ENCODE measurements at regions not wholly inside any gene's neighbourhood (a gene's known extent, or its start where the extent isn't known, plus 50 kb on each side); places are given as distances from the start of the nearest gene placed in this dataset.

DNA sequence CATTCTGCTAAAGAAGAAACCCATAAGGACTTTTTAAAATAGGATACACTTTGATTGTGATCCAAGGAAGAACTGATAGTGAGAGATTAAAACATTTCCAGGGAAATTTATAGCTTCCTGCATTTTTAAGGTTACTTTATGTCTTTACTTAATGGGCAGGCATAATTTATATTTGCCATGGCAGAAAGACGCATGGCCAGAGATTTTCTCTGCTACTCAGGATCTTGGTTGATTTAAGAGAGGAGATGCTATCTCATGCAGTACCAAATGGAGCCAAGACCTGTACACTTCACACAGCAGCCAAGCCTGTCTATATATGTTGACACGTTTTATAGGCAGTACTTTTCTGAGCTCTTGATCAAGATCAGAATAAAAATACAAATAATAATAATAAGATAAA, 60.9 kb upstream of the NT5C1B start:
- TF ChIP-seq POLR2AphosphoS5 (IDR thresholded peaks at IDR 0.05; ENCODE audit: low read depth) = no peak
- no peak for TF ChIP-seq CTCF (IDR thresholded peaks at IDR 0.05; ENCODE audit: insufficient read depth, low read length)
- TF ChIP-seq SPI1 (IDR thresholded peaks at IDR 0.05; ENCODE audit: borderline replicate concordance, low read depth) = no peak
- TF ChIP-seq, protein P1, sequence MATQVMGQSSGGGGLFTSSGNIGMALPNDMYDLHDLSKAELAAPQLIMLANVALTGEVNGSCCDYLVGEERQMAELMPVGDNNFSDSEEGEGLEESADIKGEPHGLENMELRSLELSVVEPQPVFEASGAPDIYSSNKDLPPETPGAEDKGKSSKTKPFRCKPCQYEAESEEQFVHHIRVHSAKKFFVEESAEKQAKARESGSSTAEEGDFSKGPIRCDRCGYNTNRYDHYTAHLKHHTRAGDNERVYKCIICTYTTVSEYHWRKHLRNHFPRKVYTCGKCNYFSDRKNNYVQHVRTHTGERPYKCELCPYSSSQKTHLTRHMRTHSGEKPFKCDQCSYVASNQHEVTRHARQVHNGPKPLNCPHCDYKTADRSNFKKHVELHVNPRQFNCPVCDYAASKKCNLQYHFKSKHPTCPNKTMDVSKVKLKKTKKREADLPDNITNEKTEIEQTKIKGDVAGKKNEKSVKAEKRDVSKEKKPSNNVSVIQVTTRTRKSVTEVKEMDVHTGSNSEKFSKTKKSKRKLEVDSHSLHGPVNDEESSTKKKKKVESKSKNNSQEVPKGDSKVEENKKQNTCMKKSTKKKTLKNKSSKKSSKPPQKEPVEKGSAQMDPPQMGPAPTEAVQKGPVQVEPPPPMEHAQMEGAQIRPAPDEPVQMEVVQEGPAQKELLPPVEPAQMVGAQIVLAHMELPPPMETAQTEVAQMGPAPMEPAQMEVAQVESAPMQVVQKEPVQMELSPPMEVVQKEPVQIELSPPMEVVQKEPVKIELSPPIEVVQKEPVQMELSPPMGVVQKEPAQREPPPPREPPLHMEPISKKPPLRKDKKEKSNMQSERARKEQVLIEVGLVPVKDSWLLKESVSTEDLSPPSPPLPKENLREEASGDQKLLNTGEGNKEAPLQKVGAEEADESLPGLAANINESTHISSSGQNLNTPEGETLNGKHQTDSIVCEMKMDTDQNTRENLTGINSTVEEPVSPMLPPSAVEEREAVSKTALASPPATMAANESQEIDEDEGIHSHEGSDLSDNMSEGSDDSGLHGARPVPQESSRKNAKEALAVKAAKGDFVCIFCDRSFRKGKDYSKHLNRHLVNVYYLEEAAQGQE (IDR thresholded peaks at IDR 0.05; ENCODE audit: insufficient replicate concordance, low read depth) = no peak
